GM19395 (cell line): ENCODE measurements at regions not wholly inside any gene's neighbourhood (a gene's known extent, or its start where the extent isn't known, plus 50 kb on each side); places are given as distances from the start of the nearest gene placed in this dataset.

Source experiments
- ATAC-seq: cut with Tn5 transposase; IDR thresholded peaks from one replicate; pipeline ENCODE4 v1.9.1; 2021; ENCODE audit warnings: mild to moderate bottlenecking, moderate library complexity; ENCODE audit not compliant: unreplicated experiment

- ATAC-seq = no peak
Measured at GRCh38 chr10:3526727-3527501, 258.1 kb downstream of the KLF6 start.

- ATAC-seq = no peak
Measured at GRCh38 chr10:3525832-3526449, 259.1 kb downstream of the KLF6 start.

- ATAC-seq = no peak
Measured at GRCh38 chr10:3524086-3524960, 260.7 kb downstream of the KLF6 start.

GRCh38 chr10:3523309-3524050 lies 261.5 kb downstream of the KLF6 start:
- ATAC-seq = no peak

GRCh38 chr10:3516923-3517255 lies 268.1 kb downstream of the KLF6 start:
- ATAC-seq = no peak

GRCh38 chr10:3516234-3516922 lies 268.6 kb downstream of the KLF6 start:
- ATAC-seq = no peak

GRCh38 chr10:3514691-3515090 lies 270.3 kb downstream of the KLF6 start:
- no peak for ATAC-seq

- ATAC-seq = no peak
Measured at GRCh38 chr10:3512263-3512662, 272.7 kb downstream of the KLF6 start.

GRCh38 chr10:3511483-3511882 lies 273.5 kb downstream of the KLF6 start:
- ATAC-seq = no peak

- no peak for ATAC-seq
Measured at GRCh38 chr10:3510741-3511140, 274.3 kb downstream of the KLF6 start.

- no peak for ATAC-seq
Measured at GRCh38 chr10:3509355-3509754, 275.7 kb downstream of the KLF6 start.

GRCh38 chr10:3503299-3503698 lies 281.7 kb downstream of the KLF6 start:
- no peak for ATAC-seq

- no peak for ATAC-seq
Measured at GRCh38 chr10:3502673-3503072, 282.3 kb downstream of the KLF6 start.

GRCh38 chr10:3500408-3500856 lies 284.6 kb downstream of the KLF6 start:
- ATAC-seq = no peak

- ATAC-seq = no peak
Measured at GRCh38 chr10:3499120-3499519, 285.9 kb downstream of the KLF6 start.

GRCh38 chr10:3497581-3497980 lies 287.4 kb downstream of the KLF6 start:
- ATAC-seq = no peak

GRCh38 chr10:3496138-3496537 lies 288.9 kb downstream of the KLF6 start:
- ATAC-seq = no peak

GRCh38 chr10:3495281-3495680 lies 289.7 kb downstream of the KLF6 start:
- ATAC-seq = no peak

GRCh38 chr10:3494838-3495230 lies 290.2 kb downstream of the KLF6 start:
- no peak for ATAC-seq

GRCh38 chr10:3494131-3494837 lies 290.7 kb downstream of the KLF6 start:
- ATAC-seq = no peak
